GM10266 (cell line): ENCODE measurements at regions not wholly inside any gene's neighbourhood (a gene's known extent, or its start where the extent isn't known, plus 50 kb on each side); places are given as distances from the start of the nearest gene placed in this dataset.

Experiments used
- DNase-seq: peaks from one replicate; pipeline ENCODE4 v3.0.0; 2012; ENCODE audit errors: extremely low spot score
- CTCF ChIP-seq: IDR thresholded peaks from 2 replicates; pipeline ENCODE4 v1.5.1; 2012; ENCODE audit warnings: mild to moderate bottlenecking, low read depth; ENCODE audit not compliant: control insufficient read depth, insufficient read depth; ENCODE audit errors: missing control alignments

GRCh38 chrX:4193500-4194155 is 480.2 kb upstream of the PRKX start:
- no peak for DNase-seq
- TF ChIP-seq CTCF: no peak

GRCh38 chrX:4186331-4186730 is 472.9 kb upstream of the PRKX start:
- TF ChIP-seq CTCF: no peak
- DNase-seq: no peak

- no peak for DNase-seq
- TF ChIP-seq CTCF: no peak
These were observed 471.6 kb upstream of the PRKX start for GRCh38 chrX:4185086-4185485.

- no peak for TF ChIP-seq CTCF
- DNase-seq: no peak
These were observed 469.0 kb upstream of the PRKX start for GRCh38 chrX:4182408-4182806.

GRCh38 chrX:4181782-4182407 is 468.4 kb upstream of the PRKX start:
- TF ChIP-seq CTCF: no peak
- no peak for DNase-seq

- DNase-seq: no peak
- TF ChIP-seq CTCF: no peak
These were observed 465.6 kb upstream of the PRKX start for GRCh38 chrX:4179031-4179430.

GRCh38 chrX:4175221-4175620 is 461.8 kb upstream of the PRKX start:
- no peak for DNase-seq
- TF ChIP-seq CTCF: no peak
